ENCODE measurements at regions not wholly inside any gene's neighbourhood (a gene's known extent, or its start where the extent isn't known, plus 50 kb on each side); places are given as distances from the start of the nearest gene placed in this dataset.

- DNase-seq (ENCODE audit: low read depth) = no peak
Observed at GRCh38 chr18:32621034-32621433, 150.4 kb upstream of the GAREM1 start.

GRCh38 chr18:32618546-32618945 is 147.9 kb upstream of the GAREM1 start:
- DNase-seq (ENCODE audit: low read depth) = no peak

- DNase-seq (ENCODE audit: low read depth) = no peak
Observed at GRCh38 chr18:32613821-32614220, 143.1 kb upstream of the GAREM1 start.

- DNase-seq (ENCODE audit: low read depth) = no peak
Observed at GRCh38 chr18:32612651-32613050, 142.0 kb upstream of the GAREM1 start.

- no peak for DNase-seq (ENCODE audit: low read depth)
Observed at GRCh38 chr18:32610176-32610575, 139.5 kb upstream of the GAREM1 start.

GRCh38 chr18:32607816-32608215 is 137.1 kb upstream of the GAREM1 start:
- no peak for DNase-seq (ENCODE audit: low read depth)

GRCh38 chr18:32598144-32598543 is 127.5 kb upstream of the GAREM1 start:
- DNase-seq (ENCODE audit: low read depth) = no peak

- DNase-seq (ENCODE audit: low read depth) = no peak
Observed at GRCh38 chr18:32596501-32596900, 125.8 kb upstream of the GAREM1 start.

GRCh38 chr18:32595832-32596231 is 125.2 kb upstream of the GAREM1 start:
- no peak for DNase-seq (ENCODE audit: low read depth)

- no peak for DNase-seq (ENCODE audit: low read depth)
Observed at GRCh38 chr18:32588191-32588590, 117.5 kb upstream of the GAREM1 start.

- DNase-seq (ENCODE audit: low read depth) = no peak
Observed at GRCh38 chr18:32583431-32583830, 112.7 kb upstream of the GAREM1 start.

GRCh38 chr18:32582455-32582854 is 111.8 kb upstream of the GAREM1 start:
- DNase-seq (ENCODE audit: low read depth) = no peak

GRCh38 chr18:32577561-32577960 is 106.9 kb upstream of the GAREM1 start:
- no peak for DNase-seq (ENCODE audit: low read depth)

- no peak for DNase-seq (ENCODE audit: low read depth)
Observed at GRCh38 chr18:32576296-32576916, 105.7 kb upstream of the GAREM1 start.

GRCh38 chr18:32566960-32567359 is 96.3 kb upstream of the GAREM1 start:
- DNase-seq (ENCODE audit: low read depth) = no peak

GRCh38 chr18:32553640-32554365 is 83.1 kb upstream of the GAREM1 start:
- DNase-seq (ENCODE audit: low read depth) = no peak

- no peak for DNase-seq (ENCODE audit: low read depth)
Observed at GRCh38 chr18:32553174-32553573, 82.5 kb upstream of the GAREM1 start.

GRCh38 chr18:32552421-32553030 is 81.8 kb upstream of the GAREM1 start:
- peak; percentile 30 for DNase-seq (ENCODE audit: low read depth)

GRCh38 chr18:32550963-32551362 is 80.3 kb upstream of the GAREM1 start:
- no peak for DNase-seq (ENCODE audit: low read depth)

GRCh38 chr18:32549248-32550110 is 78.8 kb upstream of the GAREM1 start:
- DNase-seq (ENCODE audit: low read depth) = peak; percentile 1

GRCh38 chr18:32548688-32549087 is 78.0 kb upstream of the GAREM1 start:
- DNase-seq (ENCODE audit: low read depth) = no peak

- no peak for DNase-seq (ENCODE audit: low read depth)
Observed at GRCh38 chr18:32545631-32546030, 74.9 kb upstream of the GAREM1 start.

- no peak for DNase-seq (ENCODE audit: low read depth)
Observed at GRCh38 chr18:32544088-32544487, 73.4 kb upstream of the GAREM1 start.
